A673 (cell line): ENCODE measurements at regions not wholly inside any gene's neighbourhood (a gene's known extent, or its start where the extent isn't known, plus 50 kb on each side); places are given as distances from the start of the nearest gene placed in this dataset.

Experiments used
- CTCF ChIP-seq: fragments of 300-800, 200-600 bp; sonication (generic); conservative IDR thresholded peaks from 2 replicates; pipeline ENCODE4 v1.5.1; 2017; ENCODE audit warnings: low read depth, mild to moderate bottlenecking, antibody characterized with exemption, low read length, moderate library complexity, mixed read lengths
- EZH2 ChIP-seq: fragments of 200-600 bp; sonication (generic); IDR thresholded peaks from 2 replicates; pipeline ENCODE4 v1.6.1; 2017; ENCODE audit warnings: borderline replicate concordance, low read depth, mild to moderate bottlenecking, mixed read lengths, antibody characterized with exemption, low read length; ENCODE audit not compliant: poor library complexity, severe bottlenecking

GRCh38 chr2:59826177-59826576 lies 727.3 kb downstream of the BCL11A start:
- TF ChIP-seq EZH2 (no peak), CTCF (no peak)
